ENCODE measurements at regions not wholly inside any gene's neighbourhood (a gene's known extent, or its start where the extent isn't known, plus 50 kb on each side); places are given as distances from the start of the nearest gene placed in this dataset.

GRCh38 chr6:12560315-12560714 is 156.3 kb upstream of the PHACTR1 start:
- TF ChIP-seq POLR2A (IDR thresholded peaks at IDR 0.05; ENCODE audit: low read length) (no peak), GATA1 (IDR thresholded peaks at IDR 0.05; ENCODE audit: low read depth, low read length) (no peak)
